ENCODE measurements at regions not wholly inside any gene's neighbourhood (a gene's known extent, or its start where the extent isn't known, plus 50 kb on each side); places are given as distances from the start of the nearest gene placed in this dataset.
"Not testable (repeated sequence)": the region's sequence is repeated elsewhere in the genome, so short reads cannot be mapped to it uniquely, and the experiment has no call there.

- not testable (repeated sequence) for DNase-seq (ENCODE audit: low read depth)
Observed at GRCh38 chr7:150046290-150047194, 172.8 kb downstream of the ATP6V0E2 start.

- DNase-seq (ENCODE audit: low read depth), result not testable (repeated sequence)
Observed at GRCh38 chr7:150047329-150047728, 173.6 kb downstream of the ATP6V0E2 start.

- DNase-seq (ENCODE audit: low read depth), result not testable (repeated sequence)
Observed at GRCh38 chr7:150047772-150048171, 174.0 kb downstream of the ATP6V0E2 start.

- not testable (repeated sequence) for DNase-seq (ENCODE audit: low read depth)
Observed at GRCh38 chr7:150048244-150049011, 174.7 kb downstream of the ATP6V0E2 start.

GRCh38 chr7:150049012-150049655, 175.4 kb downstream of the ATP6V0E2 start:
- not testable (repeated sequence) for DNase-seq (ENCODE audit: low read depth)

- not testable (repeated sequence) for DNase-seq (ENCODE audit: low read depth)
Observed at GRCh38 chr7:150053396-150053795, 179.6 kb downstream of the ATP6V0E2 start.

- DNase-seq (ENCODE audit: low read depth), result not testable (repeated sequence)
Observed at GRCh38 chr7:150054242-150054641, 180.5 kb downstream of the ATP6V0E2 start.

GRCh38 chr7:150060259-150061221, 186.8 kb downstream of the ATP6V0E2 start:
- DNase-seq (ENCODE audit: low read depth), result peak; percentile 65

- DNase-seq (ENCODE audit: low read depth), result not testable (repeated sequence)
Observed at GRCh38 chr7:150063195-150063594, 189.4 kb downstream of the ATP6V0E2 start.

GRCh38 chr7:150069555-150070313, 196.0 kb downstream of the ATP6V0E2 start:
- not testable (repeated sequence) for DNase-seq (ENCODE audit: low read depth)

- DNase-seq (ENCODE audit: low read depth), result not testable (repeated sequence)
Observed at GRCh38 chr7:150077543-150077942, 203.8 kb downstream of the ATP6V0E2 start.

- not testable (repeated sequence) for DNase-seq (ENCODE audit: low read depth)
Observed at GRCh38 chr7:150081865-150082264, 208.1 kb downstream of the ATP6V0E2 start.

- not testable (repeated sequence) for DNase-seq (ENCODE audit: low read depth)
Observed at GRCh38 chr7:150084724-150085123, 211.0 kb downstream of the ATP6V0E2 start.

- DNase-seq (ENCODE audit: low read depth), result not testable (repeated sequence)
Observed at GRCh38 chr7:150087478-150087877, 213.7 kb downstream of the ATP6V0E2 start.

GRCh38 chr7:150089139-150089538, 215.4 kb downstream of the ATP6V0E2 start:
- not testable (repeated sequence) for DNase-seq (ENCODE audit: low read depth)

GRCh38 chr7:150090776-150091175, 217.0 kb downstream of the ATP6V0E2 start:
- not testable (repeated sequence) for DNase-seq (ENCODE audit: low read depth)

GRCh38 chr7:150093897-150094296, 220.1 kb downstream of the ATP6V0E2 start:
- DNase-seq (ENCODE audit: low read depth), result not testable (repeated sequence)

- DNase-seq (ENCODE audit: low read depth), result not testable (repeated sequence)
Observed at GRCh38 chr7:150096213-150096994, 222.6 kb downstream of the ATP6V0E2 start.

GRCh38 chr7:150098592-150098991, 224.6 kb upstream of the LRRC61 start:
- not testable (repeated sequence) for DNase-seq (ENCODE audit: low read depth)

All from stimulated activated CD8-positive, alpha-beta memory T cell treated with anti-CD3 and anti-CD28 coated beads, Interleukin-15, amount 100 ng/mL, for 24 hours (primary cell).